NOMO-1 (cell line): ENCODE measurements at regions not wholly inside any gene's neighbourhood (a gene's known extent, or its start where the extent isn't known, plus 50 kb on each side); places are given as distances from the start of the nearest gene placed in this dataset.

ENCODE experiments used
- DNase-seq, 2 experiments: peaks; one replicate each; lab custom pipeline; 2025; ENCODE audit not compliant: unreplicated experiment in 2 of 2; lab: John Stamatoyannopoulos, UW

GRCh38 chr12:59927032-59927431 lies 331.2 kb downstream of the SLC16A7 start:
- DNase-seq = no peak

GRCh38 chr12:59928416-59928815 lies 332.6 kb downstream of the SLC16A7 start:
- DNase-seq = no peak

GRCh38 chr12:59929110-59929509 lies 333.3 kb downstream of the SLC16A7 start:
- no peak for DNase-seq

- DNase-seq = no peak
Observed at GRCh38 chr12:59934486-59934885, 338.7 kb downstream of the SLC16A7 start.

- no peak for DNase-seq
Observed at GRCh38 chr12:59936534-59936933, 340.7 kb downstream of the SLC16A7 start.

GRCh38 chr12:59937148-59937547 lies 341.3 kb downstream of the SLC16A7 start:
- no peak for DNase-seq

GRCh38 chr12:59938190-59938962 lies 342.5 kb downstream of the SLC16A7 start:
- no peak for DNase-seq

GRCh38 chr12:59940631-59941342 lies 345.0 kb downstream of the SLC16A7 start:
- no peak for DNase-seq

GRCh38 chr12:59941461-59941860 lies 345.6 kb downstream of the SLC16A7 start:
- DNase-seq = no peak

- no peak for DNase-seq
Observed at GRCh38 chr12:59944177-59944576, 348.3 kb downstream of the SLC16A7 start.

GRCh38 chr12:59946635-59947034 lies 350.8 kb downstream of the SLC16A7 start:
- no peak for DNase-seq

- no peak for DNase-seq
Observed at GRCh38 chr12:59963546-59963945, 367.7 kb downstream of the SLC16A7 start.

GRCh38 chr12:59972905-59973304 lies 377.1 kb downstream of the SLC16A7 start:
- no peak for DNase-seq

GRCh38 chr12:59973515-59973914 lies 377.7 kb downstream of the SLC16A7 start:
- DNase-seq = no peak

GRCh38 chr12:59977779-59978178 lies 381.9 kb downstream of the SLC16A7 start:
- DNase-seq = no peak

GRCh38 chr12:59980476-59980875 lies 384.6 kb downstream of the SLC16A7 start:
- DNase-seq = no peak

GRCh38 chr12:59999291-59999690 lies 403.5 kb downstream of the SLC16A7 start:
- DNase-seq = no peak

- no peak for DNase-seq
Observed at GRCh38 chr12:60010486-60010885, 414.7 kb downstream of the SLC16A7 start.

- no peak for DNase-seq
Observed at GRCh38 chr12:60012659-60013058, 416.8 kb downstream of the SLC16A7 start.

- DNase-seq = no peak
Observed at GRCh38 chr12:60014436-60014835, 418.6 kb downstream of the SLC16A7 start.

- no peak for DNase-seq
Observed at GRCh38 chr12:60020068-60020467, 424.2 kb downstream of the SLC16A7 start.

- DNase-seq = no peak
Observed at GRCh38 chr12:60021235-60021634, 425.4 kb downstream of the SLC16A7 start.
